ENCODE measurements at regions not wholly inside any gene's neighbourhood (a gene's known extent, or its start where the extent isn't known, plus 50 kb on each side); places are given as distances from the start of the nearest gene placed in this dataset.

- Histone ChIP-seq H3K4ac (ENCODE audit: low read depth in 1 of 2, low read length in 2 of 2) (no peak overlapping the region), H3K79me1 (replicated peaks; ENCODE audit: low read length, poor library complexity, severe bottlenecking) (no peaks in the 10 kb centered on the region), H3K9me3 (ENCODE audit: control insufficient read depth, low read length) (peaks cover 3% of the 10 kb centered on the region), H3K27me3 (ENCODE audit: control insufficient read depth in 1 of 2, insufficient read depth in 1 of 2, low read length in 2 of 2) (no peaks in the 10 kb centered on the region), H3K4me1 (ENCODE audit: control insufficient read depth, insufficient read depth, low read depth, low read length) (no peaks in the 10 kb centered on the region), H2AK5ac (ENCODE audit: low read length, severe bottlenecking) (no peak overlapping the region), H3K23ac (ENCODE audit: low read length in 2 of 2) (no peak overlapping the region), H2BK12ac (ENCODE audit: low read length in 2 of 2) (no peak overlapping the region), H2BK15ac (ENCODE audit: low read depth, poor library complexity, severe bottlenecking) (no peak overlapping the region), H3K14ac (ENCODE audit: low read length in 2 of 2) (no peak overlapping the region), H3K4me2 (ENCODE audit: low read length, poor library complexity, severe bottlenecking) (no peak overlapping the region), H3K4me3 (ENCODE audit: insufficient read depth in 1 of 2, low read depth in 1 of 2, low read length in 2 of 2) (no peak overlapping the region), H3K9ac (ENCODE audit: low read length) (no peak overlapping the region), H3K36me3 (ENCODE audit: control insufficient read depth in 1 of 2, insufficient read depth in 2 of 2, low read depth in 1 of 2, low read length in 2 of 2) (no peaks in the 10 kb centered on the region), H2BK120ac (ENCODE audit: low read depth, low read length) (no peak overlapping the region), H2AFZ (ENCODE audit: low read depth, low read length) (no peak overlapping the region), H2BK5ac (ENCODE audit: low read depth, low read length, poor library complexity, severe bottlenecking) (no peak overlapping the region), H4K91ac (ENCODE audit: low read length) (no peak overlapping the region), H3K27ac (ENCODE audit: low read length, poor library complexity, severe bottlenecking) (no peak overlapping the region), H4K8ac (ENCODE audit: low read length) (no peak overlapping the region), H3K18ac (ENCODE audit: low read depth in 1 of 2, low read length in 2 of 2) (no peak overlapping the region)
- no CpG with 5 or more reads among the region's 1 CpG for WGBS
- no peak for DNase-seq
Observed at GRCh38 chr4:58688568-58688967, 1578.4 kb upstream of the IGFBP7 start.

- Histone ChIP-seq H3K9ac (ENCODE audit: low read length) (no peak overlapping the region), H3K27ac (ENCODE audit: low read length, poor library complexity, severe bottlenecking) (no peak overlapping the region), H2AFZ (ENCODE audit: low read depth, low read length) (no peak overlapping the region), H2BK120ac (ENCODE audit: low read depth, low read length) (no peak overlapping the region), H2BK15ac (ENCODE audit: low read depth, poor library complexity, severe bottlenecking) (no peak overlapping the region), H2AK5ac (ENCODE audit: low read length, severe bottlenecking) (no peak overlapping the region), H3K4me1 (ENCODE audit: control insufficient read depth, insufficient read depth, low read depth, low read length) (no peaks in the 10 kb centered on the region), H3K9me3 (ENCODE audit: control insufficient read depth, low read length) (peaks cover 13% of the 10 kb centered on the region), H2BK12ac (ENCODE audit: low read length in 2 of 2) (no peak overlapping the region), H4K91ac (ENCODE audit: low read length) (no peak overlapping the region), H3K23ac (ENCODE audit: low read length in 2 of 2) (no peak overlapping the region), H3K14ac (ENCODE audit: low read length in 2 of 2) (no peak overlapping the region), H3K79me1 (replicated peaks; ENCODE audit: low read length, poor library complexity, severe bottlenecking) (no peaks in the 10 kb centered on the region), H3K36me3 (ENCODE audit: control insufficient read depth in 1 of 2, insufficient read depth in 2 of 2, low read depth in 1 of 2, low read length in 2 of 2) (no peaks in the 10 kb centered on the region), H3K18ac (ENCODE audit: low read depth in 1 of 2, low read length in 2 of 2) (no peak overlapping the region), H3K4ac (ENCODE audit: low read depth in 1 of 2, low read length in 2 of 2) (no peak overlapping the region), H2BK5ac (ENCODE audit: low read depth, low read length, poor library complexity, severe bottlenecking) (no peak overlapping the region), H3K27me3 (ENCODE audit: control insufficient read depth in 1 of 2, insufficient read depth in 1 of 2, low read length in 2 of 2) (no peaks in the 10 kb centered on the region), H4K8ac (ENCODE audit: low read length) (no peak overlapping the region), H3K4me3 (ENCODE audit: insufficient read depth in 1 of 2, low read depth in 1 of 2, low read length in 2 of 2) (no peak overlapping the region), H3K4me2 (ENCODE audit: low read length, poor library complexity, severe bottlenecking) (no peak overlapping the region)
- no peak for DNase-seq
- no CpG with 5 or more reads among the region's 1 CpG for WGBS
Observed at GRCh38 chr4:58679886-58680285, 1569.7 kb upstream of the IGFBP7 start.

GRCh38 chr4:58679051-58679450 is 1568.9 kb upstream of the IGFBP7 start:
- H4K91ac ChIP-seq (ENCODE audit: low read length): no peak overlapping the region
- H3K4me1 ChIP-seq (ENCODE audit: control insufficient read depth, insufficient read depth, low read depth, low read length): no peaks in the 10 kb centered on the region
- no peak overlapping the region for H3K9ac ChIP-seq (ENCODE audit: low read length)
- H2BK15ac ChIP-seq (ENCODE audit: low read depth, poor library complexity, severe bottlenecking): no peak overlapping the region
- H3K27me3 ChIP-seq (ENCODE audit: control insufficient read depth in 1 of 2, insufficient read depth in 1 of 2, low read length in 2 of 2): no peaks in the 10 kb centered on the region
- no peak overlapping the region for H3K23ac ChIP-seq (ENCODE audit: low read length in 2 of 2)
- no peaks in the 10 kb centered on the region for H3K36me3 ChIP-seq (ENCODE audit: control insufficient read depth in 1 of 2, insufficient read depth in 2 of 2, low read depth in 1 of 2, low read length in 2 of 2)
- H2BK12ac ChIP-seq (ENCODE audit: low read length in 2 of 2): no peak overlapping the region
- H3K18ac ChIP-seq (ENCODE audit: low read depth in 1 of 2, low read length in 2 of 2): no peak overlapping the region
- no peak overlapping the region for H3K4me3 ChIP-seq (ENCODE audit: insufficient read depth in 1 of 2, low read depth in 1 of 2, low read length in 2 of 2)
- H3K4ac ChIP-seq (ENCODE audit: low read depth in 1 of 2, low read length in 2 of 2): no peak overlapping the region
- H4K8ac ChIP-seq (ENCODE audit: low read length): no peak overlapping the region
- no peak overlapping the region for H2BK5ac ChIP-seq (ENCODE audit: low read depth, low read length, poor library complexity, severe bottlenecking)
- no peak overlapping the region for H3K14ac ChIP-seq (ENCODE audit: low read length in 2 of 2)
- no peaks in the 10 kb centered on the region for H3K79me1 ChIP-seq (replicated peaks; ENCODE audit: low read length, poor library complexity, severe bottlenecking)
- H3K27ac ChIP-seq (ENCODE audit: low read length, poor library complexity, severe bottlenecking): no peak overlapping the region
- no peak for DNase-seq
- WGBS: 70% methylated on average over 1 of the region's 2 CpGs
- no peak overlapping the region for H3K4me2 ChIP-seq (ENCODE audit: low read length, poor library complexity, severe bottlenecking)
- no peak overlapping the region for H2AK5ac ChIP-seq (ENCODE audit: low read length, severe bottlenecking)
- H3K9me3 ChIP-seq (ENCODE audit: control insufficient read depth, low read length): peaks cover 13% of the 10 kb centered on the region
- H2BK120ac ChIP-seq (ENCODE audit: low read depth, low read length): no peak overlapping the region
- no peak overlapping the region for H2AFZ ChIP-seq (ENCODE audit: low read depth, low read length)

GRCh38 chr4:58669783-58670182 is 1559.6 kb upstream of the IGFBP7 start:
- H3K79me1 ChIP-seq (replicated peaks; ENCODE audit: low read length, poor library complexity, severe bottlenecking): no peaks in the 10 kb centered on the region
- DNase-seq: no peak

More at GRCh38 chr4:58669783-58670182, 1559.6 kb upstream of the IGFBP7 start:
- Histone ChIP-seq H3K18ac (ENCODE audit: low read depth in 1 of 2, low read length in 2 of 2) (no peak overlapping the region), H3K27me3 (ENCODE audit: control insufficient read depth in 1 of 2, insufficient read depth in 1 of 2, low read length in 2 of 2) (no peaks in the 10 kb centered on the region), H3K9ac (ENCODE audit: low read length) (no peak overlapping the region), H3K4ac (ENCODE audit: low read depth in 1 of 2, low read length in 2 of 2) (no peak overlapping the region), H2BK120ac (ENCODE audit: low read depth, low read length) (no peak overlapping the region), H3K27ac (ENCODE audit: low read length, poor library complexity, severe bottlenecking) (no peak overlapping the region), H4K8ac (ENCODE audit: low read length) (no peak overlapping the region), H2BK15ac (ENCODE audit: low read depth, poor library complexity, severe bottlenecking) (no peak overlapping the region), H3K14ac (ENCODE audit: low read length in 2 of 2) (no peak overlapping the region), H4K91ac (ENCODE audit: low read length) (no peak overlapping the region), H2AFZ (ENCODE audit: low read depth, low read length) (no peak overlapping the region), H3K4me2 (ENCODE audit: low read length, poor library complexity, severe bottlenecking) (no peak overlapping the region), H3K9me3 (ENCODE audit: control insufficient read depth, low read length) (peaks cover 6% of the 10 kb centered on the region), H3K23ac (ENCODE audit: low read length in 2 of 2) (no peak overlapping the region), H2BK5ac (ENCODE audit: low read depth, low read length, poor library complexity, severe bottlenecking) (no peak overlapping the region), H3K4me1 (ENCODE audit: control insufficient read depth, insufficient read depth, low read depth, low read length) (no peaks in the 10 kb centered on the region), H3K36me3 (ENCODE audit: control insufficient read depth in 1 of 2, insufficient read depth in 2 of 2, low read depth in 1 of 2, low read length in 2 of 2) (no peaks in the 10 kb centered on the region), H3K4me3 (ENCODE audit: insufficient read depth in 1 of 2, low read depth in 1 of 2, low read length in 2 of 2) (no peak overlapping the region), H2AK5ac (ENCODE audit: low read length, severe bottlenecking) (no peak overlapping the region), H2BK12ac (ENCODE audit: low read length in 2 of 2) (no peak overlapping the region)

Measured in mesenchymal stem cell (in vitro differentiated cells and primary cell).